MM.1S (cell line): ENCODE measurements at regions not wholly inside any gene's neighbourhood (a gene's known extent, or its start where the extent isn't known, plus 50 kb on each side); places are given as distances from the start of the nearest gene placed in this dataset.

Source experiments
- CTCF ChIP-seq: fragments of 300-600 bp; sonication (generic); IDR thresholded peaks from 2 replicates; pipeline ENCODE4 v1.5.1; 2016; ENCODE audit warnings: antibody characterized with exemption, low read length, mixed read lengths
- EZH2 ChIP-seq: fragments of 300-600 bp; sonication (generic); optimal IDR thresholded peaks from 2 replicates; pipeline ENCODE3; 2017; ENCODE audit warnings: low read depth, mild to moderate bottlenecking, antibody characterized with exemption, low read length, mixed read lengths
- EZH2phosphoT487 ChIP-seq: fragments of 300-600 bp; sonication (generic); IDR thresholded peaks from 2 replicates; pipeline ENCODE4 v1.6.1; 2018; ENCODE audit warnings: antibody characterized with exemption, low read length

- TF ChIP-seq CTCF, result no peak
- no peak for TF ChIP-seq EZH2
- TF ChIP-seq EZH2phosphoT487, result no peak
Observed at GRCh38 chr3:70820397-70820796, 508.0 kb upstream of the MDFIC2 start.
